Activated naive CD8-positive, alpha-beta T cell treated with anti-CD3 and anti-CD28 coated beads, Interleukin-2, amount 10 ng/mL, durations not matched to agents 7 days and 5 days (primary cell): ENCODE measurements at regions not wholly inside any gene's neighbourhood (a gene's known extent, or its start where the extent isn't known, plus 50 kb on each side); places are given as distances from the start of the nearest gene placed in this dataset.
A peak's percentile ranks its signal among the peaks of the same experiment; 100 is the strongest.

ENCODE experiments used
- ATAC-seq: fragments of 150-1000 bp; cut with Tn5 transposase; one replicate; pipeline ENCODE4 v1.10.0; 2021; ENCODE audit warnings: low read depth, moderate library complexity
- POLR2A ChIA-PET: fragments of 350-600 bp; sonication (Branson Sonifier 250); formaldehyde crosslinking; loops from one replicate; lab custom pipeline; 2021; ENCODE audit warnings: antibody characterized with exemption; lab: Charles Lee
- DNase-seq: peaks from one replicate; pipeline ENCODE4 v3.0.0; 2021
- H3K27ac Mint-ChIP-seq: one replicate; pipeline ENCODE4 v1.8.0; 2022; ENCODE audit warnings: mild to moderate bottlenecking, mixed read lengths
- H3K27me3 Mint-ChIP-seq: one replicate; pipeline ENCODE4 v1.8.0; 2022; ENCODE audit warnings: mild to moderate bottlenecking, moderate library complexity, mixed read lengths
- H3K36me3 Mint-ChIP-seq: one replicate; pipeline ENCODE4 v1.8.0; 2021; ENCODE audit warnings: mild to moderate bottlenecking, mixed read lengths
- H3K4me1 Mint-ChIP-seq: one replicate; pipeline ENCODE4 v1.8.0; 2021; ENCODE audit warnings: mixed read lengths
- H3K4me3 Mint-ChIP-seq: one replicate; pipeline ENCODE4 v1.8.0; 2022; ENCODE audit warnings: mild to moderate bottlenecking, moderate library complexity, mixed read lengths
- H3K9me3 Mint-ChIP-seq: one replicate; pipeline ENCODE4 v1.8.0; 2021; ENCODE audit warnings: mixed read lengths

DNA sequence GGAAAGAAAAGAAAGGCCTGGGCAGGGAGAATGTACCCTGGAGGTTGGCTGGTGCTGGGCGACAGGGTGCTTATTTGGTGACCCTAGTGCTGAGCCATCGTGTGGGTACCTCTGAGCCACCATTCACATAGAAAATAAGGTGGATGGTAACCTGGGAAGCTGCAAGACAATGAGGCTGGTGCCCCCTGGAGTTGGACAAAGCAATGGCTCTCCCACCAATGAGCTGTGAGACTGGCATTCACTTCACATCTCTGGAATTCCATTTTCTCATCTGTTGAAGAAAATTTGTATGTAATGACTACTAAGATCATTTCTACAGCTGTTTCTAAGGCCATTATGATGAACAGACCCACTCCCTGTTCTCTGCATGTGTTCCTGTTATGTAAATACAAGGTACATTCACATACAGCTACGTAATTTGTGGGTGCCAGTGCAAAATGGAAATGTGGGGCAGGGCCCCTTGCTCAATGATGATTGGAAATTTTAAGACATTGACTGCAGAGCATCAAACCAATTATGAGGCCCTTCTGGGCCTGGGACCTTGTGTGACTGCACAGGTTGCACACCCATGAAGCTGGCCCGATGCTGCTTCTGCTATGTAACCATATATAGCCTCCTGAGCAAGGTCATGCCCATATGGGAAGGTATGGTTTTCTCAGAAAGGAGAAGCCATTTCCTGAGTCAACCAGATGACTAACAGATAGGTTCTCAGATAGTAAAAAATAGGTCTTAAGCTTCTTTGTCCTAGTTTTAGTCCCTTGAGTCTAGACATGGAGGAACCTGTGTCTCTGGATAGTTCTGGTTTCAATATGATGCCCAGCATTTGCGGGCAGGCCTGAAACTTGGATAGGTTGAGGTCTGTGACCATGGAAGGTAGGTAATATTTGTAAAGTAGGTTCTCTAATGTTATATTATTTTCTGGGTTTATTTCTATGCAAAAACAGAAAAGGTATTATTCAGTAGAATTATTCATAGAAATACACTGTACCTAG is 63.4 kb upstream of the IGF1 start:
- H3K4me3 Mint-ChIP-seq, result no peak overlapping the region
- no peak for DNase-seq
- no peak overlapping the region for H3K27ac Mint-ChIP-seq
- H3K27me3 Mint-ChIP-seq, result peaks cover 19% of the 10 kb centered on the region
- H3K36me3 Mint-ChIP-seq, result peaks cover 2% of the 10 kb centered on the region
- peaks cover 8% of the 10 kb centered on the region for H3K4me1 Mint-ChIP-seq
- H3K9me3 Mint-ChIP-seq, result peaks cover 1% of the 10 kb centered on the region
- ATAC-seq, result peak; percentile 70
- POLR2A ChIA-PET, result no interaction called here

DNA sequence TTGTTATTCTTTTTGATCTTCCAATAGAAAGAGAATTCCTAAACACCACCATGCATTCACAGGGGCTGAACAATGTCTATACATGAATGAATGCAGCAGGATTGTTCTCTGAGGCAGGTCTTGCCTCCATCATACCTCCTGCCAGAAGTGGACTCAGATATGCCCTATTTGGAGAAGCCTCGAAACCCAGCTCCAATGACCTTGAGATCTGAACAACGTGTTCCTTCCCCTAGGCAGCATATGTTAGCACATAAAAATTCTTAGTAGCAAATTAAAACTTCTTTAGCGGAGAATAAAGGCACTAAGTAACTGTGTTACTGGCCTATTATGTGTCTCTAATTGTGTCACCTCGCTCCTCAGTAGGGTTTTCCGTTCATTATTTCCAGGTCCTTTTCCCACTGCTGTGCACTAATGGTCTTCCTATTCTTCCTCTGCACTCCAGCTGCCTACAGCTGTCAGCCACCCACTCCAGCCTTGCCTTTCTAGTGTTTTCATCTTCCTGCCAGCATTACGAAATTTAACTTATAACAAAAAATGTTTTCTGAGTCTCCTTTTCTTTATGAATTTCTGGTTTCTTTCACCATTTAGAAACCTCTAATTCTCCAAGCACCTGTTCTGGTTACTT is 62.6 kb upstream of the IGF1 start:
- Mint-ChIP-seq H3K9me3 (peaks cover 1% of the 10 kb centered on the region), H3K36me3 (peaks cover 2% of the 10 kb centered on the region), H3K4me1 (peaks cover 8% of the 10 kb centered on the region), H3K4me3 (no peak overlapping the region), H3K27ac (no peak overlapping the region), H3K27me3 (peaks cover 20% of the 10 kb centered on the region)
- DNase-seq (no peak), ATAC-seq (no peak)
- POLR2A ChIA-PET, result no interaction called here

DNA sequence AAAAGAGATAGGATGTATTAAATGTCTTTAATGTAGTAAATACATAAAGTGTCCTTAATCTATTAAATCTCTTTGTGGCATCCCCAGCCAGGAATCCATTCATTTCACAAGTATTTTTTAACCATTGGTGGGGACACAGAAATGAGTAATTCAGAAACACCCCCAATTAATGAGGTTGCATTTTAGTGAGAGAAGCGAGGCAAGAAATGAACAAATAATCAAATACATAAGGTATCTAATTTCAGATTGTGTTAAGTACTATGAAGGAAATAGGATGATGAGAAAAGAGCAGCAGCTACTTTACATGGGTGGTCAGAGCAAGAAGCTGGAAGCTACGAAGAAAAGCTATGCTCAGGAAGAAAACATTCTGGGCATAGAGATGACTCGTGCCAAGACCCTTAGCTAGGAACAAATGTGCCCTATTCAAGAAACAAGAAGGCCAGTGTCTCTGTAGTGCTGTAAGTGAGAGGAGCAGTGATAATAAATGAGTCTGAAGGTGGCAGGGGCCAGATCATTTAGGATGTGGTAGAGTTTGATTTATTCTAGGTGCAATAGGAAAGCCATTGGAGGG is 60.5 kb upstream of the IGF1 start:
- H3K36me3 Mint-ChIP-seq, result peaks cover 2% of the 10 kb centered on the region
- peaks cover 8% of the 10 kb centered on the region for H3K4me1 Mint-ChIP-seq
- H3K4me3 Mint-ChIP-seq, result no peak overlapping the region
- peaks cover 1% of the 10 kb centered on the region for H3K9me3 Mint-ChIP-seq
- no peak for DNase-seq
- POLR2A ChIA-PET, result no interaction called here
- H3K27ac Mint-ChIP-seq, result no peak overlapping the region
- peaks cover 17% of the 10 kb centered on the region for H3K27me3 Mint-ChIP-seq
- ATAC-seq, result no peak

DNA sequence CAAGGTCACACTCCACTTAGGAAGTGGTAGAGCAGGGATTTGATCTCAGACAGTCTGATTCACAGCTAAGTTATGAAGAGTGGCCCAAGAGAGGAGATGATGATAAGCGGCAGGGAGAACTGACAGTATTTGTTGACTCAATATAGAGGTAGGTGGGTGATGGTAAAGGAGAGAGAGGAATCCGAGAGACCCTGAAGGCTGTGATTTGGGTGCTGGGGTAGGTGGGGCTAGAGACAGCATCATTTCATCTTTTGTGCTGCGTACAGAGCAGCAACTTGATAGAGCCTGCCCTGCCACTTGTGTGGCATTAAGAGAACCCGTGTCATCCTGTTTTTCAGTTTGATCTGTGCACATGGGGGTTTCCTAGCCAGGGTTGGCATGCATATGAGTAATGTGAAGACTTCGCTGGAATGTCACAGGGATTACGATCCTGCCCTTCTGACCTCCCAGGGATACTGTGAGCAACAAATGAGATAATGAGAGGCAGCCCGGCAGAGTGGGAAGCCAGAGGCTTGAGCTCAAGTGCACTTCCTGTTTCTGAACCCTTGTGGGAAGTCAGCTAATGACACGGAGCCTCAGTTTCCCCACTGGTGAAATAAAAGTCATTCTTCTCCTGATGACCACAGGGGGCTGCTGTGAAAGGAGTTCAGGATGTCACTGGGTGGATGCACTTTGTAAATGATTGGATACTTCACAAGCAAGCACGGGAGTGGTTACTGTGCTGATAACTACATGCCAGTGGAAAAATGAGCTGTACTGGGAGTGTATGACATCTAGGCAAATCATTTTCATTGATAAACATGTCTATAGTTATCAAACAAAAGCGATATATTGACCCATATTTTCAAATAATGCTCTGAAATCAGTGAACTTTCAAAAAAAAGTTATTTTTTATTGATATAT is 59.5 kb upstream of the IGF1 start:
- no peak for DNase-seq
- peaks cover 15% of the 10 kb centered on the region for H3K27me3 Mint-ChIP-seq
- POLR2A ChIA-PET, result no interaction called here
- H3K4me3 Mint-ChIP-seq, result no peak overlapping the region
- H3K4me1 Mint-ChIP-seq, result peaks cover 8% of the 10 kb centered on the region
- no peak for ATAC-seq
- H3K9me3 Mint-ChIP-seq, result peaks cover 1% of the 10 kb centered on the region
- H3K27ac Mint-ChIP-seq, result no peak overlapping the region
- H3K36me3 Mint-ChIP-seq, result peaks cover 2% of the 10 kb centered on the region

DNA sequence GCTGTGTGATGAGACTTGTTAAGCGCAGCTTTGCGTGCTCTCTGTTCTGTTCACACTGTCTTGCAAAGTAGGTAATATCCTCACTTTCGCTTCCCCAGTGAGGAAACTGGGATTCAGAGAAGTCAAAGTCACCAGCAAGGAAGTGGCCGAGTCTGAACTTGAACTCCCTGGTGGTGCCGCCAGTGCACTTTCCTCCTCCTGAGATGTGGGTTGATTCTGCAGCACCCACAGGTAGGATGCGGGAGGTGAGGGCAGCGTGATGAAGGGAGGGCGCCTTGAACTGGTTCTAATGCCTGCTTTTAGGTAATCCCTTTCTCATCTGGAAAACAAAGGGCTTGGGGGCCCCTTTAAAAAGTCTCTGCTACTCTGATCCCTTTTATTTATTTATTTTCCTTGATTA is 54.9 kb upstream of the IGF1 start:
- Mint-ChIP-seq H3K4me1 (no peaks in the 10 kb centered on the region), H3K27ac (no peak overlapping the region), H3K9me3 (no peaks in the 10 kb centered on the region), H3K27me3 (peaks cover 5% of the 10 kb centered on the region), H3K36me3 (no peaks in the 10 kb centered on the region), H3K4me3 (no peak overlapping the region)
- DNase-seq (no peak), ATAC-seq (no peak)
- POLR2A ChIA-PET, result no interaction called here

DNA sequence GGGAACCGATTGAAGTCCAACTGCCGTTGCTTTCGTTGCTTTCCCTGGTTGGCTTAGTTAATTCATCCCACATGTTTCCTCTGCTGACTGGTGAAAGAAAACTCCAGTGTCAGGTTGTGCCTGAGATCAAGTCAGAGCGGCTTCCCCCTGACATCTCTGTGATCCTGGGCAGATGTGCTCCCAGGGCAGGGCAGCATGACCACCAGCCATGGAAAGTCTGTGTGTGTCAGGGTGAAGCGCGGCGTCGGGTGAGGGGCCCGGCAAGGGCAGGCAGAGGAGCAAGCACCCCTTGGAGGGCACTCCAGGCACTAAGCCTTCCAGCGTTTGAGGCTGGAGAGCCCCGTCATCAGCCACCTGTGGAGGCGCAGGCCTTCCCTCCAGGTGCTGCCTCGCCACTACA is 54.5 kb upstream of the IGF1 start:
- POLR2A ChIA-PET, result no interaction called here
- DNase-seq (no peak), ATAC-seq (no peak)
- H3K4me1 Mint-ChIP-seq, result no peaks in the 10 kb centered on the region
- H3K9me3 Mint-ChIP-seq, result no peaks in the 10 kb centered on the region
- H3K27me3 Mint-ChIP-seq, result peaks cover 5% of the 10 kb centered on the region
- H3K27ac Mint-ChIP-seq, result no peak overlapping the region
- H3K36me3 Mint-ChIP-seq, result no peaks in the 10 kb centered on the region
- no peak overlapping the region for H3K4me3 Mint-ChIP-seq

DNA sequence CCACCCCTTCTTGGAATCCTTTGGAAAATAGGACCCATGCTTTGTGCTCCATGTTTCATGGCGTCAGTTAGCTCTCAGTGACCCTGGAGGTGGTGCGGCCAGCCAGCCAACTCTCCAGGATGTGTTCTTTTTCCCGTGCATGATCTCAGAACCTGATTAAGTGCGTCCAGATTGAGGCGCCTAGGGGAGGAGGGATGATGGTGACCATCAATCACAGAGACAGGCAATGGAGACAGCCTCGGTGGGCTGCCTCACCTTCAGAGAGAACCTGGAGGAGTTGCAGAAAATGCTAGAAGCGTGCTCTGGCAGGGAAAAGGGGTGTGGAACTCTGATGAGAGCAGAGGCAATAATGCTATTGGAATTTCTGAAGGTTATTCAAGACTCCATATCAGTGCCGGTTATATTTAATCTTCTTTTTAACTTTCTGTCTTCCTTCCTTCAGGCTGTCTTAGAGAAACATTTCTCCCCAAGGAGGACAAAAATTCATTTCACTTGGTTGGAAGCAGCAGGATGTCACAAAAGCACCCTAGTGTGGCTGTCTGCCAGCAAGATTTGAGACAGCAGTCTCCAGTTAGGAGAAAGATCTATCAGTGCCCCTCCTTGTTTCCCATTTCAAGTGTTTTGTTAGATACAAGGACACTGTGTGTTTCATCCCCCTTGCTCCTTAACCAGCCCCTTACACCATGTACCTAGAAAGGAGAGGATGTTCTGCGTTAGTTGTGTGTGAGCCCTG is 53.3 kb upstream of the IGF1 start:
- H3K27ac Mint-ChIP-seq, result no peak overlapping the region
- H3K4me1 Mint-ChIP-seq, result no peaks in the 10 kb centered on the region
- no peak for ATAC-seq
- H3K4me3 Mint-ChIP-seq, result no peak overlapping the region
- H3K36me3 Mint-ChIP-seq, result no peaks in the 10 kb centered on the region
- DNase-seq, result no peak
- H3K9me3 Mint-ChIP-seq, result no peaks in the 10 kb centered on the region
- H3K27me3 Mint-ChIP-seq, result no peaks in the 10 kb centered on the region
- POLR2A ChIA-PET, result no interaction called here
